ENCODE measurements at regions not wholly inside any gene's neighbourhood (a gene's known extent, or its start where the extent isn't known, plus 50 kb on each side); places are given as distances from the start of the nearest gene placed in this dataset.

DNA sequence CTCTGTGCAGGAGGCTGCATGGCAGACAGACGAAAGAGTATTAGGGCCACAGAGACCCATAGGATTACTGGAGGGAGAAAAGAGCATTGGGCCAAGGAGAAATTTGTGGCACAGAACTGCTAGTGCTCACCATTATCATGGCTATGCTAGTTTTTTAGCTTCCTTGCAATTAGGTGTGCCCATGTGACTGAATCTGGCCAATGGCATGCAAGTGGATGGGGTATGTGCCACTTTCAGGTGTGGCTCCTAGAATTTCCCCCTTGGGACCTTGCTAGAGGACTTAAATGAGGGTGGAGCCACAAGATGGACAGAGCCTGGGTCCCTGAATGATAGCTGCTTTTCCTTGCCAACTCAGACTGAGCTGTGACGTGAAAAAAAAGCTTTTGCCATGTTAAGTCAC is 73.9 kb upstream of the TENM4 start:
- Histone ChIP-seq H3K4me3 (no peak overlapping the region), H3K27ac (no peak overlapping the region)
- TF ChIP-seq, protein P1, sequence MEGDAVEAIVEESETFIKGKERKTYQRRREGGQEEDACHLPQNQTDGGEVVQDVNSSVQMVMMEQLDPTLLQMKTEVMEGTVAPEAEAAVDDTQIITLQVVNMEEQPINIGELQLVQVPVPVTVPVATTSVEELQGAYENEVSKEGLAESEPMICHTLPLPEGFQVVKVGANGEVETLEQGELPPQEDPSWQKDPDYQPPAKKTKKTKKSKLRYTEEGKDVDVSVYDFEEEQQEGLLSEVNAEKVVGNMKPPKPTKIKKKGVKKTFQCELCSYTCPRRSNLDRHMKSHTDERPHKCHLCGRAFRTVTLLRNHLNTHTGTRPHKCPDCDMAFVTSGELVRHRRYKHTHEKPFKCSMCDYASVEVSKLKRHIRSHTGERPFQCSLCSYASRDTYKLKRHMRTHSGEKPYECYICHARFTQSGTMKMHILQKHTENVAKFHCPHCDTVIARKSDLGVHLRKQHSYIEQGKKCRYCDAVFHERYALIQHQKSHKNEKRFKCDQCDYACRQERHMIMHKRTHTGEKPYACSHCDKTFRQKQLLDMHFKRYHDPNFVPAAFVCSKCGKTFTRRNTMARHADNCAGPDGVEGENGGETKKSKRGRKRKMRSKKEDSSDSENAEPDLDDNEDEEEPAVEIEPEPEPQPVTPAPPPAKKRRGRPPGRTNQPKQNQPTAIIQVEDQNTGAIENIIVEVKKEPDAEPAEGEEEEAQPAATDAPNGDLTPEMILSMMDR (IDR thresholded peaks at IDR 0.05): no peak
- DNase-seq (ENCODE audit: low spot score): no peak

DNA sequence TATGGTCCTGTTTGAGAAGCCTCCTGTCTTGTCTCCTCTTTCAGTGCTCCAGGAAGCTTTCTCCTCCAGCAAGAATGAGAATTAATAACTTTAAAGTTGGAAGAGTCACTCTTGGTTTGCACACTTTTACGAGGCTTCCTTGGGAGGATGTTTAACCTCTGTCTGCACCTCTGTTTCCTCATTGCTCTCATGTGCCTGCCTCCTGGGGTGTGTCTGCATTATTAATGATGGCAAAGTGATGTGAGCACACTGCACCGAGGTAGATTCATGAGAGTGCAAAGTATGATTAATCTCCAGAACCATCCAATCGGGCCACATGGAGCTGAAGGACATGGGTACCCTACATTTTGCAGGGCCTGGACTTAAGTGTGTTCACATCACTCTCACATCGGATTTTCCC is 73.5 kb upstream of the TENM4 start:
- no peak overlapping the region for H3K4me3 ChIP-seq
- DNase-seq (ENCODE audit: low spot score): no peak
- TF ChIP-seq, protein P1 (IDR thresholded peaks at IDR 0.05): no peak
- no peak overlapping the region for H3K27ac ChIP-seq

DNA sequence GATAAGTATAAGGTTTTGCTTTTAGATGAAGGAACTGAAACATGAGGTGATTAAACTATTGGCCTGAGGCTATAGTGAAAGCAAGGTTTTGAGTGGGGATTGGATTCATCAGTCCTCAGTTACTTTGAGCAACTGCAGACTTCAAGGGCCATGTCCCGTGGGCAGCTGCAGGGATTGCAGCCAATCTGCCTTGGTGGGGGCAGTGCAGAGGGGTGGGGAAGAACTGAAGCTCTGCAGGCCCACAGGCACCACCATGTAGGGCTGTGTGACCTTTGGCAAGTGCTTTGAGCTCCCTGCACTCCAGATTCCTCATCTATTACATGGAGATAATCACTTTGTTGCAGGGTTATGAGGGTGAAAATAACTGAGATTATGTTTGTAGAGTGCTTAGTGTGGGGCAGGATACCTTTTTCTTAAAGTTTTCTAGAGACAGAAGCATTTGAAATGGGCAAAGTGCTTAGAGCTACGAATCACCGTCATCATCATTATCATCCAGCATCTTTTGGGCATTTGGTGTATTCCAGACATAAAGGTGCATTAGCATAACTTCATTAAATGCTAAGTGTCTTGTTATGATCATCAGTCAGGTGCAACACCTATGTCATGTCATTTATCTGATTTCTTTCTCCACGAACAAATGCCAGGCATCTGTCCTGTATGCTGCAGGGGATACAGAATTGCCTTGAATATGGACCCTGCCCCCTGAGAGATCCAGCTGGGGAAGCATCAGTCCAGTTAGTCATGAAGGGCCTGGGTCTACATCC is 72.1 kb upstream of the TENM4 start:
- no peak overlapping the region for H3K4me3 ChIP-seq
- no peak for DNase-seq (ENCODE audit: low spot score)
- H3K27ac ChIP-seq: no peak overlapping the region
- TF ChIP-seq, protein P1 (IDR thresholded peaks at IDR 0.05): no peak

DNA sequence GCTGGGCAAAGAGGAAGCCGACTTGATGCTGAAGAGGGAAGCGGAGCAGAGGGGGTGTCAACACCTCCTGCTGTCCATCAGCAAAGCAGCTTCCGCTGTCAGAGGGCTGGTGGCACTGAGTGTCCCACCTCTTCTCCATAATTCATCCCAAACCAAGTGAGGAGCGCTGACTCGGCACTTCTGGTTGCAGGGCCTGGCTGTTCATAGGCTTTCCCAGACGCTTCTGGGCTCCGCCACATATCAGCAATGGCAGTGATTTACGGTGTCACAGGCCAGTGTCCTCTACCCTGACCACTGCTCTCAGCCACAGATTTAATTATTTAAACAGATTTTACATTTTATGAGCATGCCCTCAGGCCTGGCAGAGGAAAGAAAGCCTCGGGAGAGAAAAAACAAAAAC is 70.1 kb upstream of the TENM4 start:
- Histone ChIP-seq H3K27ac (no peak overlapping the region), H3K4me3 (no peak overlapping the region)
- no peak for DNase-seq (ENCODE audit: low spot score)
- TF ChIP-seq, protein P1 (IDR thresholded peaks at IDR 0.05): no peak

DNA sequence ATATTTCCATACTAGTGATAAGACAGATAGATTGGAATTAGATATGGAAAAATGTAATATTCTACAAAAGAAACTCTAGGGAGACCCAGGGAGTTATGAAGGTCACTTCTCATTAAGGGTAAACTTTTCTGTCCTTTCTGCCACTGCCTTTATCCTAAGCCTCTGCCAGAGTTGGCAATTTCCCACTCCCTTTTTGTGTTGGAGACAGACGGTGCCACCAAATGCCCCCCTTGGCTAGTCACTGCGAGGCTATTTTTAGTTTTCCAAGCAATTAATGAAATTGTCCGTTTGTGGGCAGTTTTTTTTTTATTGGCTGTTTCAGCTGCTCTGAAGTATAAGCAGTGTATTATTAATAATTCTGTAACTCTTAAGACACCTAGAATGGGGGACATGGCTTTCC is 67.6 kb upstream of the TENM4 start:
- Histone ChIP-seq H3K4me3 (no peak overlapping the region), H3K27ac (no peak overlapping the region)
- TF ChIP-seq, protein P1 (IDR thresholded peaks at IDR 0.05): no peak
- no peak for DNase-seq (ENCODE audit: low spot score)

DNA sequence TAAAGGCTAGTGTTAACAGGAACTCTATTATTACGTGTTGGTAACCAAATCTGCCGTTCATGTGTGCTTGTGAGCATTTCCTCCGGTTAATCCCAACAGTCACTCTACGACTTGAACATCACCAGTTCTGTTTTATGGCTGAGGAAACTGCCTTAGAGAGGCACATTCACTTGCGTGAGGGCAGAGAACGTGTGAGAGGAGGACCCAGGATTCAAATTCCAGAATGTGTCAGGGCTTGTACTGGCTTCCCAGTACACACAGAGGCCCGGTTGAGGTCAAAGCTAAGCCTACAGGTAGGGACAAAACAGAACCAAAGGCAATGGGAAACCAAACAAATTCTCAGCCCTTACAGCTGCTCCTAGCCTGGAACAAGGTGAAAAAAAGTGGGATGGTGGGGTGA is 66.9 kb upstream of the TENM4 start:
- Histone ChIP-seq H3K27ac (no peak overlapping the region), H3K4me3 (no peak overlapping the region)
- DNase-seq (ENCODE audit: low spot score): no peak
- TF ChIP-seq, protein P1 (IDR thresholded peaks at IDR 0.05): no peak

DNA sequence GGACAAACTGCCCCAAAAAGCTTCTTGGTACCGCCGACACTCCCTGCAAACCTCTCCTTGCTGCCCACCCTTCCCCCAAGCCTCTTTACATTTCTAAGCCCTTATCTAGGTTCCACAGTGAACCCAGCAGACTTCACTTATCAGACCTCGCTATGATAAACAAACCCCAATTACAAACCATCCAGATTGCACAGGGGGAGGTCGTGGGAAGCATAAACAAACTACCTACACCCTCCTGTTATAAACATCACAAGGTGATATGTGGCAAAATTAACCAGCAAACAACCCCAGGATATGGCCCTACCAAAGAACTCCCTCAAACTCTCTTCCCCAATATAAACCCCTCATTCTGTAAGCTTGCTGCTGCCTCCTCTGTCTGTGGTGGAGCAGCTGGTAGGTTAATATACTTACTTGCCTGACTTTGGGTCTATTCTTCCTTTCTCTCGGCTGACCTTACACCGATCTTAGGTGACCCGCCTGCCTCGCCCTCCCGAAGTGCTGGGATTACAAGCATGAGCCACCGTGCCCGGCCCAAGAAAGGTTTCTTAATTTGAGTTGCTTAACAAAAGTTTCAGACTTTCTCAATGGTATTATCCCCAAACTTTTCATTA is 66.0 kb upstream of the TENM4 start:
- Histone ChIP-seq H3K27ac (no peak overlapping the region), H3K4me3 (no peak overlapping the region)
- DNase-seq (ENCODE audit: low spot score): no peak
- TF ChIP-seq, protein P1 (IDR thresholded peaks at IDR 0.05): no peak

Data from coronary artery (tissue), 2 donors.